Esophagus muscularis mucosa (tissue), 4 donors: ENCODE measurements at regions not wholly inside any gene's neighbourhood (a gene's known extent, or its start where the extent isn't known, plus 50 kb on each side); places are given as distances from the start of the nearest gene placed in this dataset.

Source experiments
- DNase-seq: peaks from one replicate; pipeline ENCODE4 v3.0.0-alpha.2; 2017; ENCODE audit errors: extremely low spot score
- H3K27ac ChIP-seq, 4 donors: fragments of 200-600 bp; sonication (generic); replicated peaks in 1 of 4; 1 replicate in 3 of 4; 2 replicates in 1 of 4; pipeline ENCODE4 v1.5.1; 2016 to 2019; ENCODE audit warnings: mild to moderate bottlenecking in 1 of 4
- H3K27me3 ChIP-seq, 4 donors: fragments of 200-600 bp; sonication (generic); one replicate each; pipeline versions ENCODE4 v1.5.1 to v1.6.0; 2016 to 2019
- H3K36me3 ChIP-seq, 4 donors: fragments of 200-600 bp; sonication (generic); one replicate each; pipeline ENCODE4 v1.5.1; 2016 to 2019
- H3K4me1 ChIP-seq, 4 donors: fragments of 200-600 bp; sonication (generic); one replicate each; pipeline ENCODE4 v1.5.1; 2016 to 2019
- H3K4me3 ChIP-seq, 4 donors: fragments of 200-600 bp; sonication (generic); 1 replicate in 2 of 4; 2 replicates in 2 of 4; pipeline ENCODE4 v1.5.1; 2016 to 2019; ENCODE audit warnings: mild to moderate bottlenecking in 4 of 4, moderate library complexity in 1 of 4
- H3K9me3 ChIP-seq, 4 donors: fragments of 200-600 bp; sonication (generic); 1 replicate in 3 of 4; 2 replicates in 1 of 4; pipeline ENCODE4 v1.5.1; 2016 to 2019
- EP300 ChIP-seq: sonication (generic); formaldehyde crosslinking; IDR thresholded peaks from one replicate; pipeline ENCODE4 v1.6.1; 2017; ENCODE audit warnings: antibody characterized with exemption
- POLR2A ChIP-seq: fragments of 450-650 bp; IDR thresholded peaks from one replicate; pipeline ENCODE4 v1.6.1; 2017; ENCODE audit warnings: antibody characterized with exemption, moderate library complexity, mild to moderate bottlenecking, low read depth
- POLR2AphosphoS5 ChIP-seq, 2 donors: sonication (generic); formaldehyde crosslinking; IDR thresholded peaks; one replicate each; pipeline ENCODE4 v1.6.1; 2017; ENCODE audit warnings: antibody characterized with exemption in 2 of 2
- WGBS: methylation state at CpG from one replicate; pipeline ENCODE4 v1.1.5; 2018; 5-methylcytosine and 5-hydroxymethylcytosine counted together
- intact Hi-C: fragments of 100-400 bp; cut with DNase I; formaldehyde crosslinking; loops from one replicate; pipeline ENCODE4 v1.15.1; 2023
- TF ChIP-seq, protein P1 (sequence below), 3 experiments: fragments of 200-600 bp in 2 of 3; fragments of 450-650 bp in 1 of 3; sonication (generic) in 2 of 3; IDR thresholded peaks; one replicate each; pipeline ENCODE4 v1.5.1; 2017 to 2019; ENCODE audit warnings: antibody characterized with exemption in 3 of 3, mild to moderate bottlenecking in 2 of 3, moderate library complexity in 1 of 3

GRCh38 chr1:177748080-177748801 lies 221.6 kb downstream of the SEC16B start:
- Histone ChIP-seq H3K9me3 (no peaks in the 10 kb centered on the region), H3K27ac (no peak overlapping the region), H3K4me3 (no peak overlapping the region), H3K27me3 (peaks cover 0 to 8% (median 0%) of the 10 kb centered on the region in 4 donors), H3K4me1 (no peaks in the 10 kb centered on the region), H3K36me3 (no peaks in the 10 kb centered on the region)
- DNase-seq, result no peak
- 60% methylated on average over 4 of the region's 4 CpGs for WGBS
- no peak for TF ChIP-seq POLR2A
- no peak for TF ChIP-seq EP300
- no peak for TF ChIP-seq POLR2AphosphoS5 (IDR thresholded peaks at IDR 0.05)
- TF ChIP-seq, protein P1, sequence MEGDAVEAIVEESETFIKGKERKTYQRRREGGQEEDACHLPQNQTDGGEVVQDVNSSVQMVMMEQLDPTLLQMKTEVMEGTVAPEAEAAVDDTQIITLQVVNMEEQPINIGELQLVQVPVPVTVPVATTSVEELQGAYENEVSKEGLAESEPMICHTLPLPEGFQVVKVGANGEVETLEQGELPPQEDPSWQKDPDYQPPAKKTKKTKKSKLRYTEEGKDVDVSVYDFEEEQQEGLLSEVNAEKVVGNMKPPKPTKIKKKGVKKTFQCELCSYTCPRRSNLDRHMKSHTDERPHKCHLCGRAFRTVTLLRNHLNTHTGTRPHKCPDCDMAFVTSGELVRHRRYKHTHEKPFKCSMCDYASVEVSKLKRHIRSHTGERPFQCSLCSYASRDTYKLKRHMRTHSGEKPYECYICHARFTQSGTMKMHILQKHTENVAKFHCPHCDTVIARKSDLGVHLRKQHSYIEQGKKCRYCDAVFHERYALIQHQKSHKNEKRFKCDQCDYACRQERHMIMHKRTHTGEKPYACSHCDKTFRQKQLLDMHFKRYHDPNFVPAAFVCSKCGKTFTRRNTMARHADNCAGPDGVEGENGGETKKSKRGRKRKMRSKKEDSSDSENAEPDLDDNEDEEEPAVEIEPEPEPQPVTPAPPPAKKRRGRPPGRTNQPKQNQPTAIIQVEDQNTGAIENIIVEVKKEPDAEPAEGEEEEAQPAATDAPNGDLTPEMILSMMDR (IDR thresholded peaks at IDR 0.05), result no peak
- intact Hi-C loops, result no loop called here

DNA sequence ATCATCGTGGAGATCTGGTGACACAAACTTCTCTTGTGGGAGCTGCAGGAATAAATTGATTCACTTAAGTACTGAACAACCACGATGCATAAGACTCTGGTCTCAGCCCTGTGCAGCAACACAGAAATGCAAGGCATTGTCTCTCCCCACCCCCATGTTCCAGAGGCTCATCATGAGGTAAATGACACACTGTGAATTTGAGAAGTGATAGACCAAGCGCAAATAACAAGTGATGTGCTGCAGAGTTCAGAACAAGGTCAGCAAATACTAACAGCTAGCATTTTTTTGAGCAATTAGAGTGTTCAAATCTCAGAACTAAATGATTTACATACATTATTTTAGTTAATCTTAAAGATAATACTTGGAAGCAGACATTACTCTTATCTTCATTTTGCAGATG lies 223.7 kb downstream of the SEC16B start:
- no peaks in the 10 kb centered on the region for H3K9me3 ChIP-seq
- WGBS, result 83% methylated on average over 3 of the region's 3 CpGs

GRCh38 chr1:177744906-177745305 lies 225.0 kb downstream of the SEC16B start:
- Histone ChIP-seq H3K27ac (no peak overlapping the region), H3K36me3 (no peaks in the 10 kb centered on the region), H3K4me1 (no peaks in the 10 kb centered on the region), H3K9me3 (no peaks in the 10 kb centered on the region), H3K4me3 (no peak overlapping the region), H3K27me3 (peaks cover 0 to 3% (median 0%) of the 10 kb centered on the region in 4 donors)
- intact Hi-C loops, result no loop called here
- WGBS, result 55% methylated on average over 1 of the region's 1 CpG
- DNase-seq, result no peak
- TF ChIP-seq POLR2A, result no peak
- TF ChIP-seq, protein P1 (IDR thresholded peaks at IDR 0.05), result no peak
- no peak for TF ChIP-seq EP300
- TF ChIP-seq POLR2AphosphoS5 (IDR thresholded peaks at IDR 0.05), result no peak

More for the DNA sequence above, 223.7 kb downstream of the SEC16B start:
- Histone ChIP-seq H3K4me1 (no peaks in the 10 kb centered on the region), H3K27me3 (peaks cover 0 to 3% (median 0%) of the 10 kb centered on the region in 4 donors), H3K27ac (no peak overlapping the region), H3K36me3 (no peaks in the 10 kb centered on the region), H3K4me3 (no peak overlapping the region)
- DNase-seq, result no peak
- intact Hi-C loops, result no loop called here
- TF ChIP-seq, protein P1 (IDR thresholded peaks at IDR 0.05), result no peak
- TF ChIP-seq POLR2A (no peak), EP300 (no peak), POLR2AphosphoS5 (IDR thresholded peaks at IDR 0.05) (no peak)

- no peaks in the 10 kb centered on the region for H3K9me3 ChIP-seq
- no peak overlapping the region for H3K27ac ChIP-seq
- H3K27me3 ChIP-seq, result peaks cover 0 to 3% (median 0%) of the 10 kb centered on the region in 4 donors
- 52% methylated on average over 1 of the region's 1 CpG for WGBS
- no peak overlapping the region for H3K4me3 ChIP-seq
- H3K36me3 ChIP-seq, result no peaks in the 10 kb centered on the region
- intact Hi-C loops, result no loop called here
- H3K4me1 ChIP-seq, result no peaks in the 10 kb centered on the region
- DNase-seq, result no peak
- TF ChIP-seq EP300 (no peak), POLR2AphosphoS5 (IDR thresholded peaks at IDR 0.05) (no peak), POLR2A (no peak)
- TF ChIP-seq, protein P1 (IDR thresholded peaks at IDR 0.05), result no peak
These were observed 228.4 kb downstream of the SEC16B start for GRCh38 chr1:177741476-177741875.
